GM21786 (cell line): ENCODE measurements at regions not wholly inside any gene's neighbourhood (a gene's known extent, or its start where the extent isn't known, plus 50 kb on each side); places are given as distances from the start of the nearest gene placed in this dataset.

ENCODE experiments used
- ATAC-seq: cut with Tn5 transposase; IDR thresholded peaks from one replicate; pipeline ENCODE4 v1.9.1; 2021; ENCODE audit not compliant: unreplicated experiment

DNA sequence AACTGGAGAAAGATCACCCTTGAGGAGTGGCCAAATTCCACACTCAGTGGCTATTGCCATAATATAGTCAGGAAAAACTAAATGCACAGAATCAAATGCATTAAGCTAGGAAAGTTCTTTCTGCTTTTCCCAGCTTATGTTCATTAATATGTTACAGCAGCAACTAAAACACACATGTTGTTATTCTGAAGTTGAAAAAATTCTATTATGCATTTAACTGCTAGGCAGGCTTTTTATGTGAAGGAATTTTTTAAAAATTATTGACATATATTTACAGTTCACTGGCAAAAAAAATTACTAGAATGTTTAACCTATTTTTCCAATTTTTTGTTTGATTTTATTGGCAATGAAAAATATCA, 135.2 kb upstream of the IL12A start:
- ATAC-seq: no peak

DNA sequence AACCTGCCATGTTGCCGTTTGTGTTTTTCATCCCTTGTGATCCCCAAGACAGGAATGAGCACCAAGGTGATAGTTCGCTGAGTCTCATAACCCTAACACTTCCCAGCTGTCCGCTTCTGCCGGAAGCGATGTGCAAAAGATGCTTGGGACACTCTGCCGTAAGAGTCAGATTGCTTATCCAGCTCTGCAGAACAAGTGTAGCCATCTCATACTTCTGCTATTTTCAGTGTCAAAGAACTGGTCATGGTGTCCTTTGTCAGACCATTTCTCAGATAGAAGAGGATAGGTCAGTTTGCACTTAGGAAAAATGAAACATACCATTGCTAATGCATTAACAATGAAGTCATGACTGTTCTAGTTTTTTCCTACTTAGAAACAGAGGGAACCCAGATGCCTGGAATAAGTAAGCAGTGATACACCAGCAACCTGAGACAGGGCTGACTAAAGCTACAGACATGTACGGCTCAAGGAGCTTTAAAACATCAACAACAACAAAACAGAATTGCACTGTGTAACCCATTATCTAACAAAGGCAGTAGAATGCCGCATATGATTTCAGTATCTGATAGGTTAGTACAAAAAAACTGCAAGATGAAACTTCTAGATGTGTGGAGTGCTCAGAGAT, 134.0 kb upstream of the IL12A start:
- ATAC-seq: no peak

DNA sequence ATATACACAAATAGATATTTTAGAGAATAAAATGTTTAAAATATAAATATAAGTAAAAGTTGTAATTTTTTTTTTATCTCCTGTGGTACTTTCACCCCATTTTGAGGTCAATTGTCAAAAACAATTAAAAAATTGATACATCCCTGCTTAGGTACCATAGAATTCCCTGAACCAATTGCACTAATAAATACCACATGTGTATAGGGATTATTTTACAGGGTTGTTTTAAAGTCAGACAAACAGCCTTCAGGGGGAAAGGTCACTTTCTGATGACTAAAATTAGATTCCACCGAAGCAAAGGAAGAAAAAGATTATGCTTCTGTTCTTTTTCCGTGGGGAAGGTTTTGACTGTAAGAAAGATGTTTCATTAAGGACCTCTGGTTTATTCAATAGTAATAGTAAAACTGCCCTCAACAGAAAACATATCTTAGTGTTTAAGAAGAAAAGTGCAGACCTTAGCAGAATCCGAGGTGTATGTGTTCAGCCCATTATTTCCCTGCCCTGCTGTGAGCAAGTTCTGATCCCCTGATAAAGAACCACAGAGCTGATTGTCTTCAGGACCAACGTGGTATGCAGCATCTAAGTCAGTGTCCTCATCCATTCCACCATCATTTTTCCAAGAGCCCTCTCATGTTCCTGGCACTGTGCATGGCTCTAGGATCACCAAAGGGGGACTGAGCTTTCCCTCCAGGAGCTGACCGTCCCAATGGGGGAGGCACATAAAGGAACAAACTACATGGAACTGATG, 132.9 kb upstream of the IL12A start:
- ATAC-seq: no peak

DNA sequence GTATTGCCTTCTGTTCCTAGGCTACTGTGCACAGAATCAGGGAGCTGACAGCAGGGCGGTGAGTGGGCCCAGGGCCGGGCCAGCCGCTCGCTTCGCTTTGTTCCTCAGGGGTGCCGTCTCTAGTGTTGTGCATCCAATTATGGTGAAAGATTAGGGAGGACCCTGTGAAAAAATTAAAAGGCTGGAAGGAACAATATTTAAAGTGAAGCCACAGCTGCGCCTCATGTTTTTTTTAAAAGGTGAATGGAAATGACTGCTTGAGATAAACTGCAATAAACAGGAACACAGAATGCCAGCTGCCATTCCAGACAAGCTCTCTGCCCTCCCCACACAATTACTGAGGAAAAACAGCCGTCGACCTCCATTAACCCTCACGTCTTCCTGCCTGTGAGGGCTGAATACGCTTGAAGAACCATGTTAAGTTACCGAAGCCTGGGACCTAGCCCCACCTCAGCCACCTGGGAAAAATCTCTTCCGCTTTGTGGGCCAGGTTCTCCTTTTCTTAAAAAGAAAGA, 132.0 kb upstream of the IL12A start:
- no peak for ATAC-seq

DNA sequence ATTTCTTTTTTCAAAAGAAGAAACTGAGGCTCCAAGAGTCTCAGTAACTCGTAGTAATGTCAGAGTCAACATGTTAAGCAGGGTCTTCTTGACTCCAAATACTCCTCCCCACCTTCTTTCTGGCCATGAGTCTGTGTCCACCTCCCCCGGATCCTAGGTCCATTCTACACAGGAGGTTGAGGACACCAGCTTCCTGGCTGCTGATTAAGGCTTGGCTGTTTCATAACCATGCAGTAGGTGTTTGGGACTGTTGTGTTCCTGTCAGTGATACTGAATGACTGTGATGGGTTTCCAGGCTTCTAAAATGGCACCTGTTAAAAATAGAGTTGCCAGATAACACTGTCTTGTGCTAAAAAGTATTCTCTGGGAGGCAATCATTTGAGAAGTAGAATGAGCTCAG, 130.8 kb upstream of the IL12A start:
- ATAC-seq: no peak

DNA sequence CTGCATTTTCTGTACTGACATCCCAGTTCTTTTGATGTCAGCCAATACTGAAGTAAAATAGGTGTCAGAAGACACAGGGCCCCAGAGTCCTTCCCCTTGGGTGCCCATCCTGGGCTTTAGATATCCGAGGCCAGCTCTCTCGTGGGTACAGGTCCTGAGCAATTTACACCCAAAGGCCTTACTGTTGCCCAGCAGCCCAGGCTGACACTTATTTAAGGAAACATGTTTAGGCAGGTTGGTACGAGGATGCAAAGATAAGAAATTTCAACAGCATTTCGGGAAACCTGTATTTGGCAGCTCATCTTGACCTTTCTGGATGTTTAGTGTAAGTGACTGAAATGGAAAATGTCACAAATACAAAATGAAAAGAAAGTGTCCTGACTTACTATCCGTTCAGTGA, 130.0 kb upstream of the IL12A start:
- no peak for ATAC-seq

DNA sequence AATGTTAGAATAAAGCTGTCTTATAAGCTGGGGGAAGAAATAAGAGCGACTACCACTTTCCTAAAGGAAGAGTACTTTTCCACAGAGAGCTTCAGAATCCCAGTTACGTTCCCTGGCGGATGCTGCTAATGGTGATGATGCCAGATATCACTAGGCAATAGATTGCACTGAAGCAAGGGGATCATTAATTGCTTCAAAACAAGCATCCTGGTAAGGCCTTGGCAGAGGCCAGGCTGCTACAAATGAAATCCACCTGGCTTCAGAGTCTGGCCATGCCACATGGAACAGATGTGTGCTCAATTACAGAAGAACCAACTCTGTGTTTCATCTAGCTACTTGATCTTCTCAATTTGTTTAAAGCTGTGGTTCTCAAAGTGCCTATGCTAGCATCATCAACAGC, 129.2 kb upstream of the IL12A start:
- no peak for ATAC-seq

DNA sequence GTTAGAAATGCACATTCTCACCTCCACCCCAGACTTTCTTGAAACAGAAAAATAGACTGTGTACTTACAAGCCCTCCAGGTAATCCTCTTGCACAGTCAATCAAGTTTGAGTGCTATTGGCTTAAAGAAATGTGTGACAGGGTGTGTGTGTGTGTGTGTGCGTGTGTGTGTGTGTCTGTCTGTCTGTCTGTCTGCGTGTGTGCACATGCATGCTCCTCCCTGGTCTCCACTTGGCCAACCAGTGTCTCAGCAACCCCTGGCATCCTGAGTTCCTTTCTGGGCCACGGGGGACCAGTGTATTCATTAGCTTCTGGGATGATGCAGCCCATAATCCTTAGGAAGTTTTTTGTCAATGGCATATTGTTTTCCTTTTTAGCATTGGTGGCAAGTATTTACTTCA, 128.8 kb upstream of the IL12A start:
- ATAC-seq: no peak

DNA sequence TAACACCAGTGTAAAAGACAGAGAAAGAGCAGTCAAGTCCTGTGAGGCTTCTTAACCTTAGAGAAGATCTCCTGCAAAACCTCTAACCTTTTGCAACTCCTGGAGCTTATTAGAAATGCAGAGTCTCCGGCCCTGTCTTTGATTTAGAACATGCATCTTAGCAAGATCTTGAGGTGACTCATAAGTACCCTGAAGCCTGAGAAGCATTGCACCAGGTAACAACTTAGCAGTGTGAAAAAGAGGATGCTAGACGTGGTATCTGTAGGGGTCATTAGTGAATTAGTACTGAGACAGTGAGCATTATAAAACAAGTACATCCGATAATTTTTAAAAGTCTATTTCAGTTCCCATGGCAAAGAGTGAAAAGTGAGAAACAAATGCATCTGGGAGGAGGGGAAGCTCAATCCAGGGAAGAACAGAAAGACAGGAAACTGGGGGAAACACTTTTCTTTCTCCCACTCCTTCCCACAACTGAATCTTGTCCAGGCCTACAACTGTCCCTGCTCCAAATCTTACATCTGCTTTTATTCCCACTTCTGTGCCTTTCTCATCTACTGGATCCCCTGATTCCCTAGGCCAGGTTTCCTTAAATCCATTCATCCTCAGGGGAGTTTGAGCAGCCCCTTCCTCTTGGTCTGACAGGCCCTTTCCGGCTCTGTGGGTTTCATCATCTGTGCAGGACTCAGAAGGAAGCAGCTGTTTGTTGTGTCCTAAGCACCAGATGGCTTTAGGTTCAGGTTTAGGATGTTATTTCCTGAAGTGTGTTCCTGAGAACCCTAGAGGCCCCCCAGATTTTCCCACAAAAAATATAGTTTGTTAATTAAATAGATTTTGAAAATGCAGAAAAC, 128.1 kb upstream of the IL12A start:
- ATAC-seq: peak; percentile 34

DNA sequence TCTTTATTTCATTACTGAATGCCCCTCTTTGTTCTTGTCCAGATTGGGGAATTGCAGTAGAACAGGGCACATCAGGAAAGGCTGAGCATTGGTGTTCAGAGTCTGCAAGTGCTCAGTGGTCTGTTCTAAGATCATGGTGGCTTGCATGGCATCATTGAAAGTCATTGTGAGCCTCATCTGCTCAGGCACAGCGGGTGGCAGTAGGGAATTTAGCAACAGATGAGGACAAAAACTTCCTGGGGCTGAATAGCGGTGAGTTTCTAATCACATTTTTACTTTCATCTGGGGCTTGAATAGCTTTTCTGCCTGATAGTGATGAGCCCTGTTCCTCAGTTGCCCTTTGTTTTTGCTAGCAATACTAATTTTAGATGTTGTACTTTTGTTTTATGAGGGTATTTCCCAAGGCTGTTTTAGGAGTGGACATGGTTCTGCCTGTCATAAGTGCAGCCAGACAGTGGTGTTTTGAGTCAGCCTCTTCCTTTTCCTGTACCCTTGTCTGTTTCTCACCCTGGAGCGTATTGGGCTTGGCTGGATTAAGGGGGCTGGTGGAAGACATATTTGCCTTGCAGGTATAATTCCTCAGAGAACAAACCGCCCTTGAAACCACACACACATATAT, 127.2 kb upstream of the IL12A start:
- peak; percentile 72 for ATAC-seq

DNA sequence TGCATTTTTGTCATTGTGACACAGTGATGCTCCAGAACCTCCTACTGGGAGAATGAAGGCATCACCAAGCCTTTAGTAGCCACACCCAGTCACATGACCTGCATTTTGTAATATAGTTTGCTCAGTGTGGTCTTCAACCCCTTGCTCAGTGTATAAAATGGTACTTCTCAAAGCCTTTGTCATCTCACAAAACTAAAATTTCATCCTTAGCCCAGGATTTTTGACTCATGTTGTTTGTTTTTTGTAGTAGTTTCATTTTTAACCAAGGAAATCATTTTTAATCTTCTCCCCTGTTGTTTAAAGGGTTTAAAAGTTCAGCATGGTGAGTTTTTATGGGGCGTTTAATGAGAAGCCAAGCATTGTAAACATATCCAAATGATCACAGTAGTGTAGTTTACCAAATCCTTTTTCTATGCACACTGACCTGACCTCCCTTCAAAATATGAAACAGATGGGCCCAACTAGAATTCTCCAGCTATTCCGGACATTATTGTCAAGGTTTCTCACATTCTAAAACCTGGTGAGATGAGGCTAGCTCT, 123.5 kb upstream of the IL12A start:
- ATAC-seq: no peak

DNA sequence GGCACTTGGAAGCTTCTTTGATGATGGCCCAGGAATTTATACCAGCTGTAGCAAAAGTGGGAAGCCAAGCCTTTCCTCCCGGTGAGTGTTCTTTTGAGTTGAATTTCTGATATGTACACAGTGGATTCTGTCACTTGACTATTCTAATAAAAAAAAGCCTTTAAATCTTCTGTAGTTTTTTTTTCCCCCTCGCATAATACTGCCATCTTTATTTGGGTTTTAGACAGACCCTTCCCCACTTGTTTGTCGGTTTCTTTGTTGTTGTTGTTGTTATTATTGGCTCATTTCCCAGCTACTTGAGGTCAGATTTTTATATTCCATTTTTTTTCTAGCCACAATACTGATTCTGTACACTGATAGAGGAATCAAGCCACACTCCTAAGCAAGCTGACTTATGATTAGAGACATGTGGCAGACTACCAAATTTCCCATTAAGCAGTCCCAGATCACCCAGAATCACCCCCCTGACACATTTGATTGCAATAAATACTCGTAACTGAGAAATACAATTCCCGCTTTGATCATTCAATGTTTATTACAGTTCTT, 122.4 kb upstream of the IL12A start:
- no peak for ATAC-seq

DNA sequence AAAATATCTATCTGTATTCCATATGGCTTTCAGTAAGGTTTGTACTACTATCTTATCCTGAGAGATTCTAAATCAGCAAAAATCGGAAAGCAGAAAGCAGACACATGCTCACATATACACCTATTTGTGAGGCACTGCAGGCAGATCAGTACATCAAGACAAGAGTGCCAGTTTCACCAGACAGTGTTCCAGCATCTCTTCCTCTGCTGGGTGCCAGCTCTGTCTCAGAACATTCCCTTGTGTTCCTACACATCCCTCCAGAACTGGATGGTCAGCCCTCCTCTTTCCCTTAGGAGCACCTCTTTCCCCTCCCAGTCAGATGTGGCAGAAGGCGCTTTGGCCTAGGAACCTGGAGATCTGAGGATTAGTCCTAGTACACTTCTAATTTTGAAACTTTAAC, 121.3 kb upstream of the IL12A start:
- no peak for ATAC-seq

DNA sequence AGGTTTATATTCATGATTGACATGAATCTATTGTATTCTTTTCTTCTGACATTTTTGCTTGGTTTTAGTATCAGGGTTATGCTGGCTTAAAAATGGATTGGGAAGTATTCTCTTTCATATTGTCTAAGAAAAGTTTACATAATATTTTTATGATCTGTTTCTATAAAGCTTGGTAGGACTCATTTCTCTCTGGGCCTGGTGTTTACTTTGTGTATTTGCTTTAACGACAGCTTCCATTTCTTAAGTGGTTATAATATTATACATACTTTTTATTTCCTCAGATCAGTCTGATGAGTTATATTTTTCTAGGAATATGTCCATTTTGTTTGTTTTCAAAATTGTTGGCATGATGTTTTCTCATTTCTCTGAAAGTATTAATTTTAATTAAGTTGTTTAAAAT, 117.9 kb upstream of the IL12A start:
- no peak for ATAC-seq

DNA sequence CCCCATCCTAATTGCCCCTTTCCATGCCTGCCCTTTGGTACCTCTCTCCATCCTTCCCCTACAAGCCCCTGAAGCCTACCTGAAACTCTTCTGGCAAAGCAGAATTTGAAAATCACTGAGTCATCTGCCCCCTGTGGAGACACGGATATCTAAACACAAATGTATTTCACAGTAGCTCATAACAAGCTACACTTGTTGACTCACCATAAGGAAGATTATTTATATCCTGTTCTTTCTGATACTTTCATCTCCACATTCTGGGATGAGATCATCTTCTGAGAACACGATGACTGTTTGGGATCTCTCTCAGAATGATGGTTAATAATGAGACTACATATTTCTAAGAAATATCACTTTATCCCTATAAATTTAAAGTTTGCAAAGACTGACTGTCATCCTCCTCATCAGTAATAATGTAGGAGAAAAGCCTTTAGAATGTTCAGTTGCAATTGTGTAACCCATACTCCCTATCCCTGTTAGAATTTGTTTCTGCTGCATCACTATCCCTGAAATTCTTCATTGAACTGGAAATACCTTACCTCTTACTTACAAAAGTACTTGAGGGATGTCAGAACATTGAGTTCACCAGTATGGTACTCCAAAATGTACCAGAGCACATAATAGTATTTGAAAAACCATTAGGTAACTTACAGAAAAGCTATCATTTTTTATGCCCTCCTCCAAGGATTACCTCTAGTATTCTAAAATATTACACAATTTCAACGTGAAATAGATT, 116.1 kb upstream of the IL12A start:
- no peak for ATAC-seq

DNA sequence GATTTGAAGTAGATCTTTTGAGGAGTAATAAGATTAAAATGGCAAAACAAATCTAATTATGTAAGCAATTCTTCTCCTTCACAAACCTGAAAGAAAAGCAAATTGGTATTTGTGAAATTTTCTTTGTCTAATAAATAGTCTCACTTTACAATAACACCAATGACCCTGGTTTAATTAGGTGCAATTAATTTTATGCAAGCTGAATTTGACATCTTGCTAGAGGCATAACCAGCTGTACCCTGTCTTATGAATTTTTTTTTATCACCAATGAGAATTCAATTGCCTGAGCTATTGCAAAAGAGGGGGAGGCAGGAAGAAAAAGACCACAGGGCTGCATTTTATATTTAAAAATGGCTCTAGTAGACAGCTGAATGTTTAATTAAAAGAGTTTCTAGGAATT, 113.5 kb upstream of the IL12A start:
- ATAC-seq: no peak

DNA sequence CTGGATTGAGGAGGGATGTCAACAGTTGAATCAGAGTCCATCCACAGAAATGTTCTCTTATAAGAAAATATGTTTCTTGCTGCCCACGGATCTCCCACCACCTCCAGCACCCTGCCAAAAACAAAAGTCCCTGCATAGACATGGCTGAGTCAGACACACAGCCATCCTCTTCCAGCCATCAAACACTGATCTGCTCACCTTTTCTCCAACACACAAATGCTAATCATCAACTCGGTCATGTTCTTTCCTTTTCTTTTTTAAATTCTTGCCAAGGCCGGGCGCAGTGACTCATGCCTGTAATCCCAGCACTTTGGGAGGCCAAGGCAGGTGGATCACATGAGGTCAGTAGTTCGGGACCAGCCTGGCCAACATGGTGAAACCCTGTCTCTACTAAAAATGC, 110.7 kb upstream of the IL12A start:
- no peak for ATAC-seq

DNA sequence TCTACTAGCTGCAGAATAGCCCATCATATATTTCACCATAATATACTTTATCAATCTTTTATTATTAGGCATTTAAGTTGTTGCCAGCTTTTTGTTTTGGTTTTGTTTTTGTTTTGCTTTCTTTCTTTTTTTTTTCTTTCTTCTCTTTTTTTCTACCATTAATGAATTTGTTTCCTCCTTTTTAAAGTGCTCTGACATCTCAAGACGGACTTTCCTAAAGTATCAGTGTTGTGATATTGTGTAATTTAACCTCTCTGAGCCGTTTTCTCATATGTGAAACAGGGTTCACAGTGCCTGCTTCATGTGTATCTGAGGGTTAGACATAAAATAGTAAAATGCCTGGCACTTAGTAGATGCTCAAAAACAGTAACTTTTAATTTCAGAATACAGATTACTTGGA, 109.5 kb upstream of the IL12A start:
- ATAC-seq: no peak

DNA sequence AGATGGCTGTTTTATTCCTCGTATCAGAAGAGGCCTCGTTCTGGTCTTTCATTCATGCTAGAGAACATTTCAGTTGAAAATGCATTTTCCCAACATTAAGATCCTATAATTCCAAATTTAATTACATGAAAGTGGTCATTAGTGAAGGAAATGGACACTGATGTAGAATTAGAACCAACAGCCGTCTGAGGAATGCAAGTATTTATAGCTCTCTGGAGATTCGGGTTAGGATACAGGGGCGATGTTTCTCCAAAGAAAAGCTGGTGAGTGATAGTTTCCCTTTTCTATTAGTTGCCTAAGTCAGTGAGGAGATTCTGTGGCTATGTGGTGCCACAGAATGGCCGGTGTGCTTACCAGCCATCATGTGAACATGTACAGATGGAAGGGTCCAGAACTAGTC, 109.0 kb upstream of the IL12A start:
- ATAC-seq: no peak

DNA sequence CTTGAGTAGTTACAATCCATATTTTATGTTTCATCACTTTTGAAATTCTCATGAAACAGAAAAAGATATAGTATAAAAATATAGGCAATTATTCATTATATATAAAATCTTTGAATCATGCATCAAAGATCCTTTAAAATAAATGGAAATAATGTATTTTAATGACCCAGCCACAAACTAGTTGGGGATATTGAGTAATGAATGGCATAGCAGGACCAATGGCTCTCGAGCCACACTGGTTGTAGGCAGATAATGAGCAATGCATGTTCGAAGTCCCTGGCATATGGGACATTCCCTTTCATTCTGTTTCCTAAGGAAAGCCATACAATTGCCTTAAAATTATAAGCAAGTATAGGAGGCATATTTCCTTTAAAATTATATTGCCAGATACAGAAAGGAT, 107.4 kb upstream of the IL12A start:
- no peak for ATAC-seq
